H54 (cell line): ENCODE measurements at regions not wholly inside any gene's neighbourhood (a gene's known extent, or its start where the extent isn't known, plus 50 kb on each side); places are given as distances from the start of the nearest gene placed in this dataset.

Source experiments
- DNase-seq: peaks from one replicate; pipeline ENCODE4 v3.0.0; 2011; ENCODE audit warnings: low spot score, mixed read lengths; ENCODE audit not compliant: insufficient read length
- FAIRE-seq: peaks from 3 replicates; lab custom pipeline; 2011; peaks lifted over from hg19 to GRCh38; lab: Jason Lieb, UNC
- POLR2A ChIP-seq: IDR thresholded peaks from 2 replicates; pipeline ENCODE4 v1.6.1; 2011; ENCODE audit warnings: low read depth, mild to moderate bottlenecking, low read length

DNA sequence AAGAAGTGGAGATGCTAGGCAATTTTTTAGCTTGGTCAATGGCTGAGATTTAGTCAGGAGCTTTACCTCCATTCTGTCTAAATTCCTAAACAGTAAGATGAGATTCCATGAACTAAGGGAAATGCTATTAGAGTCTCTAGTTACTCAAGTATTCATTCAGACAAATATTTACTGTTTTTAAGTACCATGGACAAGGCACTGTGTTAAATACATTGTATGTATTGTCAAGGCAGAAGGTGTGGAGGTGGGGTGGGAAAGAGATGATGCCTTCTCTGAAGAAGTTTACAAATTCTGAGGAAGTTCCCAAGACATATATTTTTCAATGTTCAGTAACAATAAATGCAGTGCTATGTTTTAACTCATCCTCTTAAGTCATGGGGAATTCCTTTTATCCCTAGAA, 459.9 kb upstream of the NMUR2 start:
- no peak for TF ChIP-seq POLR2A
- DNase-seq (no peak), FAIRE-seq (no peak)

DNA sequence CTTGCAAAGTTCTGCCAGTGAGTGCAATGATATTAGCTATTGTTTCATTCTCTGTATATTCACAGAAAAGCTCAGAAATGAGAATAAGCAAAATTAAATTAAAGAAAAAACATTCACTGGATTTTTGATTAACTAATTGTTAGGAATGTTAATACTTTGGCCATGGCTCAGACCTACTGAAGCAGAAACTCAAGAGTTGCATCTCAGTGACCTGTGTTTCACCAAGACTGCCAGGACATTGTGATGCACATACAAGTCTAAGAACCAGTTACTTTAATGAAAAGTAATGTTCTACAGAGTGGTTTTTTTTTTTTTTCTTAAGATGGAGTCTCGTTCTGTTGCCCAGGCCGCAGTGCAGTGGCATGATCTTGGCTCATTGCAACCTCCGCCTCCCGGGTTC, 464.9 kb upstream of the NMUR2 start:
- DNase-seq (no peak), FAIRE-seq (no peak)
- TF ChIP-seq POLR2A, result no peak

DNA sequence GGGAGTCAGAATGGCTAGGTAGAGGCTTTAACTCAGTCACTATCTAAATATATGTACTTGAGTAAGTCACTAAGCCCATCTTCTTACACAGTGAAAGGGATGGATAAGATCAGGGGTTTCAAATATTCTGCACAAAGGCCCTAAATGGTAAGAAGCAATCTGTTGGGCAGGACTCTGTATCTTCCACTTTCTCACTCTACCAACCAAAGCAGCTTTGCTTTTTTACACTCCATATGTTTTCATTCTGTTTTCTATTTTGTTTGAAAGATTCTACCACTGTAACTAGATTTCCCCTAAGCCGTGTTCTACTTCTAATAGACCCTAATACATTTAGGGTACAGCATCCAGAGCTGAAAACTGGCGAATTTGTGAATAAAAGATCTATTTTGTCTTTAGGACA, 477.5 kb upstream of the NMUR2 start:
- no peak for DNase-seq
- no peak for FAIRE-seq
- no peak for TF ChIP-seq POLR2A

DNA sequence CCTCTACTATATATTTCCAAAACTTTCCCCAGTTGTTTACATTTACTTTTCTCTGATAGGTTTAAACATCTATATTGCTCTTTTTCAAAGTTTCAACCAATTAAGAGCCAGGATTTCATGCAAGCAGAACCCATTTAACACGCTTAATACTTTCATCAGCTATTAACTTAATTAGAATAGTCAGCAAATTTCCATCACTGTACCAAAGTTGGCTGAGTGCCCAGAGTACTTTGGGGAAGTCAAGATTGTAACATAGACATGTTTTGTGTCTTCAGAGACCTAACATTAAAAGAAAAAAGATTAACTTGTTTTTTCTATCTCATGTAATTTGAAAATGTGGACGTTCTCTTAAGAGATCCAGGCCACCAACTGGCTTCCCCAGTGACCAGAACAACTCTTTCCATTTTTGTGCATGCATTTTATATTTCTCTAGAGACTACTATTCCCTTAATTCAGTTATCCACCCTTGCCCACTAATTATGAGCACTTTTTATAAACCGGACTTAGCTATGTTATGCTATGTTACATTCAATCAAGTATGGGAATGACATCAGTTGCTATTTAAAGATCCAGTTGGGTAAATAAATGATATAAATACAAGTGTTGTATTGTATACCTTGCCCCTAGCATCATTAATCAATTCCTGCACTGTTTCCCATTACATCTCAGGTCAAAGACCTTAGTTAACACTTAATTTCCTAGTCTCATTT, 478.1 kb upstream of the NMUR2 start:
- TF ChIP-seq POLR2A, result no peak
- DNase-seq, result no peak
- FAIRE-seq, result no peak

DNA sequence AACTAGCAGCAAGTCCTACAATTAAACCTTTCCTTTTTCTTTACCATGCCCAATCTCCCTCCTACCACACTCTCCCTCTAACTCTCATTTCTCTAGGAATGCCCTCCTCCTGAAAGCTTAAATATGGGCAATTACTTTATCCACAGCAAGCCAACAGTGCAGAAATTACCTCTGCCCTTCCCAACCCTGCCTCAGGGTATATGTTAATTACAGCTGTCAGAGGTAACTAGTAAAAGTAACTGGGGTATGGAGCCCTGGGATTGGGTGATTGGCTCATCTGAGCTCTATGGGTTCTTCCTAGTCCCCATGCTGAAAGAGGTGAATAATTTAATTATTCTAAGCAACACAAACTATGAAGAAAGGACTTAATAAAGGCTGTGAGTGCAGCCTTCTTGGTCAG, 478.9 kb upstream of the NMUR2 start:
- TF ChIP-seq POLR2A, result no peak
- DNase-seq (no peak), FAIRE-seq (no peak)

DNA sequence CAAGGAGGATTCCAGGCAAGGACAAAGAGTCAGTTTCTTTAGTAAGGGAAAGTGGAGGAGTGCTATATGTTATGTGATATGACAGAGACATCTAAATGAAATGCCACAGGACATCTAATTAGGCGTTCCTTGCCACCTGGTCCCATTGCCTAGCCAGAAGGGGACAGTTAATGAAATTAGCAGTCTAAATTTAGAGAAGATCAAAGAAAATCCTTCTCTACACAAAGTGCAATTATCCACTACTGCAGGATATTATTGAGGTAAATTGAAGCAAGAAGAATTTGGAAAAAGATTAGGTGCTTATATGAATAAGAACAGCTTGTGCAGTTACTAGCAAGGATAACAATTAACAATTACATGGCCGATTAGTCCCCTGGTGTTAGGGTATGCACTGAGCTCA, 495.3 kb upstream of the NMUR2 start:
- FAIRE-seq, result no peak
- TF ChIP-seq POLR2A, result no peak
- no peak for DNase-seq

DNA sequence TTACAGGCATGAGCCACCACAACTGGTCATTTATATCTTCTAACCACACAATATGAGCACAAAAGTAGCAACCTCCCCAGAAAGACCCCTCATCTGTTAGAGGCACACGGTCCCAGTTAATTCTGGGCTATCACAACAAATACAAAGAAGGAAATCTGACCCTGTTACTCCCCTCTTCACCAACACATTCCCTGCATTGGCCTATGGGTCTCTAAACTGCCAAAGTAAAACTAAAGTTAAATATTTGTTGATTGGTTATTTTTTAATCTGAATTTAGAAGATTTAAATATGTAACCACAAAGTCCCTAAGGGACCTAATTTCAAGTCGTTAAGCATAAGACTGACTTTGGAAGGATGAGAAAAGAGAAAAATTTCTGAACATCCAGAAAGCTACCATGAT, 496.7 kb upstream of the NMUR2 start:
- DNase-seq, result no peak
- FAIRE-seq, result no peak
- TF ChIP-seq POLR2A, result no peak

DNA sequence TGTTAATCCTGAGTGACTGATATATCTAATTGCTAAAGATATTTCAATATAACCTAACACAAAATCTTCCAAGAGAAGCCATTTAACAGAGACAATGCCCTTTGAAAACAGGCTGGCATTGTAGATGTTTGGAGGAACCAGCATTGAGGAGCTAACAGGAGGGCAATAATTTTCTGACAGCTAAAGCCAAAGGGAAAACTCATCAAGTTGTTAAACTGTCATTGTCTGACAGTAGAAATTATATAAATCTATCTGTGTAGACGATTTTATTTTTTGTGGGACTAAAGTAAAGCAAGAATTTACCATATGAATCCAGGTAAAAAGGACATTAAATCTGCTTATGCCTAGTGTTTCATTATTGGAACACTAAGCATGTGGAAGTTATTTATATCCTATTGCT, 500.2 kb upstream of the NMUR2 start:
- DNase-seq (no peak), FAIRE-seq (no peak)
- no peak for TF ChIP-seq POLR2A

DNA sequence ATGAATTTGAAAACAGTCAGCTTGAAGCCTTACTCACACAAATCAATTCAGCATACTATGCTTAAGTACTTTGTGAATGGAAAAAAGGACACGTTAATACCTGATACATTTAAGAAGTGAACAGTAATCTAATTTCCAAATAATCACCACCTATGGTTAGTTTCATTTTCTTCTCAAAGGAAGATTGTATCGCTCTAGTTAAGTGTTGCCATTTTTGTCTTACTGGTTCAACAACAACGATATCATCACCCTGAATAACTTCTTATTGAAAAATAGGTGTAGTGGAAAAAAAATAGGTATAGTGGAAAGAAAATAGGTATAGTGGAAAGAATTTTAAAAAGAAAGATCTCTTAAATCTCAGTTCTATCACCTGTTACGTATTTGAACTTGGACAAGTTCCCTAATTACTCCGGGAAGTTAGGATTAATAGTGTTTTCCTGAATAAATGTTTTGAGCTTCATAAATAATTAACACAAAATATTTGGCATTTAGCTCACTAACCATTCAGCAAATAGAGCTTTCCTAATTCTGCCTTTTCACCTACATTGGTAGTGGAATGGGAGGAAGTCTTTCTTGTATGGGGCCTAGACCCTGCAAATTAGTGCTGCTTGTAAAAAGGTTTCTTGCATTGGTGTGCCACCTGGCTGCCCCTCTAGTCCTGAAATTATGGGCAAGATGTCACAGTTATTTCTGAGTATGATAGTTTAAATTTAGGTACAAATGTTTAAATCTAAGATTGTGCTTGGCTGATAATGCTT, 502.6 kb upstream of the NMUR2 start:
- FAIRE-seq, result no peak
- TF ChIP-seq POLR2A, result no peak
- DNase-seq, result no peak

DNA sequence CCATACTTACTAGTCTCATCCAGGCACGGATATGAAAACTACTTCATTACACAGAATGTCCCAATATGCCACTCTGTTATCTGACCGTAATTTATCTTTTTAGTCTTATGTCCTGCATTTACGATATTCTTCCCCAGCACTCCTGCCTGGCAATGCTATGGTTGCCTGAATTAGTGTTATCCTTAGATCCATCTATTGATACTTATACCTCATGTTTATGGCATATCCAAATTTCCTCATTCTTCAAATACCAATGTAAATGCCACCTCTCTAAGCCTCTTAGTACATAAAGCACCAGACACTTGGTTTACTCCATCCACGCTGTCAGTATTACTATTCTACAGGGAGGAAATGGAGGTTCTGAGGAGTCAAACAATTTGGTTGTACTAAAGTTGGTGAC, 507.8 kb upstream of the NMUR2 start:
- DNase-seq (no peak), FAIRE-seq (no peak)
- TF ChIP-seq POLR2A, result no peak

DNA sequence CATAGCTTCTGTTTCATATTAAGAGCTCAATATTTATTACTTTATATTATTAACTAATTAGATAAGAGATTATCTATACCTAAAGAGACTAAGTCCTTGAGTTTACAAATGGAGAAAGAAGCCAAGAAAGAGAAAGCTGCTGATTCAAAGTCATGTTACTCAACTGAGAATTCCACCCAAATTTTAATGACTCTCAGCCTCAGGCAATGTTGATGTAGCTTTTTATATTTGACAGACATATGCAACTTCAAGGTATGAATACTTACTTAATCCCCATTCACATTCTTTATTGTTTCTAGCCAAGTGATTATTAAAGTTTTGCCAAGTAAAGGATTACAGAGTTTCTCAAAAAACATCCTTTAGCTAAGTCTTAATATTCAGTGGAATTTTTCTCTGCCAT, 527.5 kb upstream of the NMUR2 start:
- no peak for FAIRE-seq
- TF ChIP-seq POLR2A, result no peak
- no peak for DNase-seq

DNA sequence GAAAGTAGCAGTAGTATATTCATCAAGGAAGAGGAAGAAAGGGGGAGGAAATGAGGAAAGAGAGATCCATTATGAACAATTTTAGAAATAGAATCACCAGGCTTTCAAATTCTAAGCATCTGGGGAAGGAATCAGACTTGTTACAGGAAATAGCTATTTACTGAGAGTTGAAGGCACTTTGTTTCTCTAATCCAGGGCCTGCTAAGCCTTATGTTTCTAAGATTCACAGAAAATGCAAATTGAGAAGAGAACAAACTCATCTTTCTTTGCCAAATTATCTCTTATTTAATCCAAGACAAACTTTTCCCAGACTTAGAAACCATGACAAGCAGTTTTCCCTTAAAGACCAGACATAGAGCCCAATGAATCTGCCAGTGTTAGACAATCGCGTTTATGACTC, 528.0 kb upstream of the NMUR2 start:
- DNase-seq (no peak), FAIRE-seq (no peak)
- no peak for TF ChIP-seq POLR2A

DNA sequence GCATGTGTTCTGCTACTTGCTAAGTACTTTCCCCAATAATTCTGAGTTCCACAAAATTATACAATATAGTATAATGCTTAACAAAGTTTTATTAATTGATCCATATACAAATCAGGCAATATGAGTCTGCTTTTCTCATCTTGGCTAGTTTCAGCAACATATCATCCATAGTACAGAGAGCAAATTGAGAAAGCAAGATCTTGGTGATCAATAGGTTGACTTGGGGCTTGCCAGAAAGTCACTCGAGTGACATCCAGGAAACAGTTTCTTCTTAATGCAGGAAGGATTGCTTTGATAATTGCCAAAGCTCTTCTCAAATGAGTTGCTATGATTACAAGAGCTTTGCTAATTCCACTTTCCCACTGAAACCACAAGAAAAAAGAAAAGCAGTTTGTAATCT, 533.6 kb upstream of the NMUR2 start:
- DNase-seq (no peak), FAIRE-seq (no peak)
- TF ChIP-seq POLR2A, result no peak

DNA sequence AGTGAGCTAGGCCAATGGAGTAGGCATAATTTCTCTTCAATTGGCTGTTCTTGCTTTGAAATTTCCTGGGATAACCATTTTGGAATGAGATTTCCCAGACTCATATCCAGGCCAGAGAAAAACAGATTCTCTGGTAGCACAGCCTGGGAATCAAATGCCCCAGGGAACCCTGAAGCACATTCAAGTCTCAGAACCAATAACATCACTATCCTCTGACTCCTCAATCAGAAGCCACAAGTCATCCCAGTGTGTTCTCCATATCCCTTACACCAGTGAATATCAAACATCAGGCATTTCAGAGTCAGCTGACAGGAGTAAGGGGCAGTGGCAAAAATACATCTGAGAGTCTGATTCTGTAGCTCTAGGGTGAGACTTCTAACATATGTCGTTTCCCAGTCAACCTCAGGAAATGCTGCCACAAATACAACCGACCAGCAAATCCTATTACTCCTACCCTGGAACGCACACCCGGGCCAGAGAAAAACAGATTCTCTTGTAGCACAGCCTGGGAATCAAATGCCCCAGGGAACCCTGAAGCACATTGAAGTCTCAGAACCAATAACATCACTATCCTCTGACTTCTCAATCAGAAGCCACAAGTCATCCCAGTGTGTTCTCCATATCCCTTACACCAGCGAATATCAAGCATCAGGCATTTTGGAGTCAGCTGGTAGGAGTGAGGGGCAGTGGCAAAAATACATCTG, 537.7 kb upstream of the NMUR2 start:
- no peak for FAIRE-seq

More for the DNA sequence above, 537.7 kb upstream of the NMUR2 start:
- TF ChIP-seq POLR2A, result no peak
- DNase-seq, result no peak
